8988T (cell line): ENCODE measurements at regions not wholly inside any gene's neighbourhood (a gene's known extent, or its start where the extent isn't known, plus 50 kb on each side); places are given as distances from the start of the nearest gene placed in this dataset.
"Not testable (repeated sequence)": the region's sequence is repeated elsewhere in the genome, so short reads cannot be mapped to it uniquely, and the experiment has no call there.

ENCODE experiments used
- DNase-seq: peaks from one replicate; pipeline ENCODE4 v3.0.0; 2011

DNA sequence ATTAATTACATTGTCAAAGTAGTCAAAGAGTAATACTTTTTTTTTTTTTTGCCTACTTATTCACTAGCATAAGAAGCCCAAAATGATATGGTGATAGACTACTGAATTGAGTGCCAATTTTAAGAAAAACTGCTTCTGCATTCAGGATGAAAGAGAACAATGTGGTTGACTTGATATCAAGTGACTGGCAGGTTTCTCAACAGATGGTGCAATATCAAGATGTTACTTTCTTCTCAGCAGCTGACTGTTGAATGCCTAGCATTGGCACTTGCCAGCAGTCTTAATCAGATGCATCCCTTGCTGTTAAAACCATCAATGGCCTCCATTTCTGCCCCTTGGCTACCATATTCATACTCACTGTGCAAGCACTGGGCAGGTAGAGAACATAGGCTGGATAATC lies 863.2 kb downstream of the GBE1 start:
- no peak for DNase-seq

DNA sequence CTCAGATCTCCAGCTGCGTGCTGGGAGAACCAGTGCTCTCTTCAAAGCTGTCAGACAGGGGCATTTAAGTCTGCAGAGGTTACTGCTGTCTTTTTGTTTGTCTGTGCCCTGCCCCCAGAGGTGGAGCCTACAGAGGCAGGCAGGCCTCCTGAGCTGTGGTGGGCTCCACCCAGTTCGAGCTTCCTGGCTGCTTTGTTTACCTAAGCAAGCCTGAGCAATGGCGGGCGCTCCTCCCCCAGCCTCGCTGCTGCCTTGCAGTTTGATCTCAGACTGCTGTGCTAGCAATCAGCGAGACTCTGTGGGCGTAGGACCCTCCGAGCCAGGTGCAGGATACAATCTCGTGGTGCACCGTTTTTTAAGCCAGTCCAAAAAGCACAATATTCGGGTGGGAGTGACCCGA lies 864.4 kb downstream of the GBE1 start:
- DNase-seq, result not testable (repeated sequence)

DNA sequence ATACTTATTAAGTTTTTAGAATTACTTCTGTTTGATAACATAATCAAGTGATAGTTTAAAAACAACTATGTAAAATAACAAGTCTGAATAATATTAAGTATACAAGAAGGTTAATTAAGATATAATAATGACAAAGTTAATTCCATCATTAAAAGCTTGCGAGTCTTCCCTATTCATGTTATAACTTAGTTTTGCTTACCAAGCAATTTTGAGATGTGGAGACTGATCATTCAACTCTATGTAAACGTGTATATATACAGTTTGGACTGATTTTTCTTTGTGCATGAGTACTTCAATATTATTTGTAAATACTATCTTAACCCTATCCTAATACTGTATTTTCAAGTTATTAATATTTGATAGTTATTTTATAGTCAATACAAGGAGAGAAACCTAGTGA lies 870.9 kb downstream of the GBE1 start:
- DNase-seq, result no peak

DNA sequence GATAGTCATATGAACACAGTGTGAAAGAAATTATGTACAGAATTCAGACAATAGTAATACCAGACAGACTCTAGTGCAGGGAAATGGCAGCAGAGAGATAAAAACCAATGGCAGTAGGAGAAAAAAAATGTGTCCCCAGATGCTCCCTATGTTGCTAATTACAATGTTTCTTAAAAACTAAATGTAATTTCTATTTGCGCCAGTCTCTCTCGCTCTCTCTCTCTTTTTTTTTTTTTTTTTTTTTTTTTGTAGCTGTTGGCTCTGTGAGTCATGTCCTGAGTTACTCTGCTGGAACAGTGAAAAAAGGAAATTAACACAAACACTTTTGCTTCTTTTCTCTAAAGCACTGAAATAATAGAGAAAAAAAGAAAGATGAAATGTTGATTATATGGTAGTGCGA lies 871.9 kb downstream of the GBE1 start:
- DNase-seq, result no peak

DNA sequence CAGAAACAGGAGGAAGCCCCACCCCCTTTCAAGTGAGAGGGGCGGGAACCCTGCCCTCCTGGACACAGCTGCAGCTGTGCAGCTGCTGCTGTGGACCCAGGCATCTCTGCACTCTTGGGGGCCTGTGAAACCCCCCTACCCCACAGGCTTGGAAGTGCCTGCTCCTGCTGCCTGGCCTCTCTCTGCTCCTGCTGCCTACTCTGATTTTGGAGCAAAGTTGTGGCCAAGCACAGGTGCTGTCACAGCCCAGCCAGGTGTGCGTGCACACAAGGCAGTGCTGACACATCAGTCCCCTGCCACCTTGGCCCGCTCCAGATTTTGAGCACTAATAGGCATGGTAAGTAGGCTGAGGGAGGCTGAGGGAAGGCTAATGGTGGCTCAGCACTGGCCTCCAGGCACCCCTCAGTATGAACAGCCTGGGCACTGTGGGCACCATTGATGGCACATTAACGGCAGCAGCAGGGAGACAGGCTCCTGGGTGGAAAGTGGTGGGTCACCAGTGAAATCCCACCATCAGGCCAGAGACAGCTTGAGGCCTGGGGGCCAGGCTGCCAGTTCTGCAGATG lies 890.9 kb downstream of the GBE1 start:
- no peak for DNase-seq

DNA sequence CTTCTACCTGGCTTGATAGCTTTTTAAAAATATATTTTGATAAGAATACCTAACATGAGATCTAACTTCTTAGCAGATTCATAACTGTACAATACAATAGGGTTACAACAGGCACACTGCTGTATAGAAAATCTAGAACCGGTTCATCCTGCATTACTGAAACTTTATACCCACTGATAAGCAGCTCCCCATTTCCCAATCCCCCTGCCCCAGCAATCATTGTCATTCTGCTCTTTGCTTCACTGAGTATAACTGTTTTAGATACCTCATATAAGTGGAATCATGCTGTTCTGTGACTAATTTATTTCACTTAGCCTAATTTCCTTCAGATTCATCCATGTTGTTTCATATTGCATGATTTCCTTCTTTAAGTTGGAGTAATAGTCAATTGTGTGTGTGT lies 906.0 kb downstream of the GBE1 start:
- DNase-seq, result no peak

DNA sequence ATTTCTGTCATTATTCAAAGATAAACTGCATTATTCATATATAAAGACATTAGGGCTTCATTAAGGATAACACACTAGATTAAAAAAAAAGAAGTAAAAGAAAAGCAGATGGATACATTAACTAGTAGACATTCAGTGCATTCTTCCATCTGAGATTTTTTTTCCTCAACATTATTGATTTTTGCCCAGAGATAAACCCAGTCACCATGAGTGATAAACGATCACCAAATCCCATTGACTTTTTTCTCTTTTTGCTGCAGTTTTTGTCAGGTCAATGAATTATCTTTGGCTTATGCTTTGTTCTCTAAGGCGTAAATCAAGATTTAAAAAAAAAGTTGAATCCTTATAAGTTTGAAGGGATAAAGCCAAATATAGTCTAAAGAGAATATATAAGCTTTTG lies 925.0 kb downstream of the GBE1 start:
- DNase-seq, result no peak

DNA sequence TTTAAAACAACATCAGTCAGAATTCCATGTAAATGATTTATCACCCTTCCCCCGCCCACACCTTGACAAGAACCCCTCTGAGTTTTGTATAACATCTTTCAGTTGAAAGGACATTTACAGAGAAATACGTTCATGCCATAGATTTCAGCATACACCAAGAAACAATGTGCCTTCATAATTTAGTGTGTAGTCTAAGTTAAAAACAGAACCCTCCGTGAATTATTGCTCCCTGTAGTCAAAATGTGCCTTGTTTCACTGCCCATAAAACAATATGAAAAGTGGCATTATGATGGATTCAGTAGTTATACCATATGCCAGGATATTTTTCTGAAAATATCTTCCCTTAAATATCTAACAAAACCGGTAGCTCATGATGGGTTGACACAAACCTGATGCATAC lies 953.9 kb downstream of the GBE1 start:
- DNase-seq, result no peak

DNA sequence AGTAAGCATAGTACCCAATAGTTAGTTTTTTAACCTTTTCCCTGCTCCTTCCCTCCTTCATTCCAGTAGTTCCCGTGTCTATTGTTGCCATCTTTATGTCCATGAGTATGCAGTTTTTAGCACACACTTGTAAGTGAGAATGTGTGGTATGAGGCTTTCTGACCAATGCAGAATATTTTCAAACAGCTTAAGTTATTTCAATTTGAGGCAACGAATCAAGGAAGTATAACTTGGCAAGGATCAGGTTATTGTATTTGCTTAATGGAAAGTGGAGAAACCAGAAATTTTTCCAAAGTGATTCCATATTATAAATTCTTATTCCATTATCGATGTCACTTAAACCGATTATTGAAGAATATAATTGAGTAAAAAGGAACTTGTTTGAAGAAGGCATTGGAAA lies 954.8 kb downstream of the GBE1 start:
- DNase-seq, result no peak

DNA sequence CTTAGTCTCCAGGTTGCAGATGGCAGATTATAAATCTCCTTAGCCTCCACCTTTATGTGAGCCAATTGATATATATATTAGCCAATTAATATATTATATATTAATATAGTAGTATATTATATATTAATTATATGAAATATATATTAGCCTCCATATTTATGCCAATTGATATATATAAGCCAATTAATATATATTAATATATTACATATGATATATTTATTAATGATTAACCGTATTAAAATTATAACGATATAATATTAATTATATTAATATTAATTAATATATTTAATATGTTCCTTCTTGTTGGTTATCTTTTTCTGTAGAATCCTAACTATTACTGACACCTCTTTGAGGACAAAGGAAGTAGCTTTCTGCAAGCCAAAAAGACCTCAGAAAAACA lies 972.5 kb downstream of the GBE1 start:
- DNase-seq, result no peak

DNA sequence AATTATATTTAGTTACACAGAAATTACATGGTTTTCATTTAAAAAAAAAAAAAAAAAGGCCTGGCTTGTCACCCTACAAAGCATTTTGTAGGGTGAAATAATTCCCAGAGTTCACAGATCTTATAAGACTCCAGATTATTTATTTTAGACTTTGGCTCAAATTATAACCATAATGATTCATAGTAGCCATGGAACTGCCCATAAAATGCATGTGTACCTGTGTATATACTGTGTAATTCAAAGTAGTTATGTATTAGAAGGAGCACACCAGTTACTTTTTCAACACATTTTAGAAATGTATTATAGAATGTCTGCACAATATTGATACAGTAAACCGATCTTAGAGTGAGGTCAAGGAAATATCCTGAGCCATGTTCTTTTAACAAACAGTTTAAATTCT lies 975.6 kb downstream of the GBE1 start:
- DNase-seq, result no peak

DNA sequence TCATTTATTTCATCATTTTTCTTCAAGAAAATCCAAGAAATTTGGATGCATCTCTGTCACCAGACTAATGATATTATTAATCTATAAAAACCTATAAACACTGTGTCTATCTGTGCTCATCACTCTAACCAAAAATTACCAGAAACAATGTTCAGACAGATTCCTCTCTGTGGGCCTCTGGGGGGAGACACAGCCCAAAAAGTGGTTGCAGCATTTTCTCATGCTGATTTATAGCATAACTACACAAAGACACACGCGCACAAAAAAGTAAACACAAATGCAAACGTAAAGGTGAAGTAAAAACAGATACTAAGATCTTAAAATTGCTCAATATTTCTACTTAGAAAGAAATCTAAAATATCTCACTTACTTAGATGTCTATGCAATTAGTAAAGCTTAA lies 976.0 kb downstream of the GBE1 start:
- no peak for DNase-seq

DNA sequence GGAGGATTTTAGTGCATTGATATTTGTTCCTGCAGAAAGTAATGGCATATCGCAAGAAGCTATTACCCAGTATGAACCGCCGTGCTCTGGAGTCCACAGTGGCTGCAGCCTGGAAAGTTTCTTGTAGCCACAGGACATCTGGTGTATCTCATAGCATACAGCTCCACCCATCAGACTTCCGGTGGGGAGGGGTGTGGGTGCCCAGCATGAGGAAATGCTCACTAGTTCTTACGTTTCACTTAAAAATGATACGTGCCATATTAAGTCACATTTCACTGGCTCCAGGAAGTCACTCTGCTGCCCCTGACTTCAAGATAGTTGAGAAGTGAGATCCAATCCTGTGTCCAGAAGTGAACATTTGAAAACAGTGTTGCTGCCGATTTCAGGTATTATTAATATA lies 990.4 kb downstream of the GBE1 start:
- DNase-seq, result no peak

DNA sequence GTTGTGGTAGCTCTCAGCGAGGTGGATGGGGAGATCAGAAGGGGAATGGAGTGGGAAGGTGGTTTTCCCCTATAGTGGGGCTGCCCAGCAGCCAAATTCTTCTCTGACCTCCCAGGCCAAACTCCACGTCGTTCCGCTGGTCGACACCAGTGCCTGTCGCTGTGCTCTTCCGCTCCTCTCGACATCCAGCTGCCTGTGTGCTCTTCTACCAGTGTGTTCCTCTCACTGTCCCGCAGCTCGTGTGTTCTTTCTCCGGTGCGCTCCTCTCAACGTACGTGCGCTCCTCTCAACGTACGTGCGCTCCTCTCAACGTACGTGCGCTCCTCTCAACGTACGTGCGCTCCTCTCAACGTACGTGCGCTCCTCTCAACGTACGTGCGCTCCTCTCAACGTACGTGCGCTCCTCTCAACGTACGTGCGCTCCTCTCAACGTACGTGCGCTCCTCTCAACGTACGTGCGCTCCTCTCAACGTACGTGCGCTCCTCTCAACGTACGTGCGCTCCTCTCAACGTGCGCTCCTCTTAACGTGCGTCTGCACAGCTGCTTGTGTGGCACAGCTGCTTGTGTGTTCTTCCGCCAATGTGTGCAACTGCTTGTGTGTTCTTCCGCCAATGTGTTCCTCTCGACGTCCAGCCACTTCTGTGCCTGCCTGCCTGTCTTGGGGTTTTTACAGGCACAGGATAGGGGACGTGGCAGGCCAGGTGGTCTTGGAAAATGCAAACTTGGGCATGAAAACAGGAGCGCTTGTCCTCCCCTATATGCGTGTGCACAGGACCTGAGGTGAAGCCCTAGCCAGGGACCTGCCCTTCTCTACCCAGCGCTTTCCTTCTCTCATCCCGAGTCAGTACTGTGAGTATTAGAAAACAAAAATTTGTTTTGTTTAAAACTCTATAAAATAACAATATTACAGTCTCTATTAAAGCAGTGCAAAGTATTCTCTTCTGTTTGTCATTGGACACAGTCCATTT lies 991.1 kb downstream of the GBE1 start:
- no peak for DNase-seq

DNA sequence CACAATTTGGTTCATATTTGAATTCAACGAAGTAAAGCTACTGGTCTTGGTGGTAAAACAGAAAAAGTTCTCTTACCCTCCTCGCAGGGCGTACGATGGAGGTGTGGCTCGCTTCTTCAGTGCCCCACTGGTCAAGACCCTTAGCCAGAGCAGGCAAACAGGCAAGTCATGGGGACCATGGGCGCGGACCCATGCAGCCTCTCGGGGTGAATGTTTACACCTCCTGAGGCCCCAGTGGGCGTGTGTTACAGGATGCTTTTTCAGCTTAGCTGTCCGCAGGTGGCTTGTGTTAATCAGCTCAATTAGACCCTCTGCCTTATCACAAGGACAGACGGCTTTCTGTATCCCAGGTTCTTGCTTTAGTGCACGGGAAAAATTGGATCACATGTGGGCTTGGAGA lies 991.8 kb downstream of the GBE1 start:
- no peak for DNase-seq

DNA sequence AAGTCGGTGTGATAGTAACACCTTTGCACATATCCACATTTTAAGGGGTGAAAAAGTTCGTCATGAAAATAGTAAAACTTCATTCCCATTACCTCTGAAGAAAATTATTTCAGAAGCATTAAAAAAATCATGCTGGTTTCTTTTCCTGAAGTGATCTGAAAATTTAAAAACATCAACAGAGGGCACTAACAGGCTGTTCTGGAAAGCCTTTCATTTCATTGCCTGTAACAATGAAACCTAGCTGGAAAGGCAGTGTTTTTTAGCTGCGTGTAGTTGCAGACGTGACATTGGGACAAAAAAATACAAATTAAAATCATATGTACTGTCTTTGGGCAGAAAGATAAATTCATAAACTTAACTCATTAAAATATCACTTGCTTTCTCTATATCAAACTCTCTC lies 993.8 kb downstream of the GBE1 start:
- DNase-seq, result no peak

DNA sequence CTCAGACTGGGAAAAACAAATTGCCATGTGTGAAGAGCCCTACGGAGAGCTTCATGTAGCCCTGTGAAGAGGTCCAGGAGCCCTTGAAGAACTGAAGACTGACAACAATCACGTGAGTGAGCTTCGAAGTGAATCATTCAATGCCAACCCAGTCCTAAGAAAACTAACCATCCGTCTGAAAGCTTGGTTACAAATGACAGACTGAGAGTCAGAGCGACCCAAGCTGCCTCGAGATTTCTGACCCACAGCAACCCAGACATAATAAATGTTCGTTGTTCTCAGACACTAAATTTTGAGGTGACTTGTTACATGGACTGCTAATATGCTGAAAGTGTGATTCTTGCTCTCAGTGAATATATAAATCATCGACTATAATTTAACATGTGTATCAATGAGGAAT lies 987.2 kb upstream of the ROBO1 start:
- no peak for DNase-seq

DNA sequence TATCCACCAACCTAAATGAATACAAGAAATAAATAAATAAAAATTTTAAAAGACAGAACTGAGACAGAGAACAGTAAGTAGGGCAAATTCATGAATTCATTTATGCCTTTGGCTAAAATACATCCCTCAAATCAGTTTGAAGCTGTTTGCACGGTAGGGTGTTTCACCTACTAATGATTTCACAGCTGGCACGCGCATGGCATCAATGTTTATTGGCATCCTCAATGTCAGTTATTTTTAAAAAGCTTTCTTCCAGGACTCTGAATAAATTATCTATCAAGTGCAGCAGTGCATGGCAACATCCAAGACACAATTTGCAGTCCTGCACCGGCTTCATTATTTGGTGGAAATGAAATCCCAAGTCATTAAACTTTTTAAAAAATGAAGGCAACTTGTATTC lies 985.2 kb upstream of the ROBO1 start:
- no peak for DNase-seq

DNA sequence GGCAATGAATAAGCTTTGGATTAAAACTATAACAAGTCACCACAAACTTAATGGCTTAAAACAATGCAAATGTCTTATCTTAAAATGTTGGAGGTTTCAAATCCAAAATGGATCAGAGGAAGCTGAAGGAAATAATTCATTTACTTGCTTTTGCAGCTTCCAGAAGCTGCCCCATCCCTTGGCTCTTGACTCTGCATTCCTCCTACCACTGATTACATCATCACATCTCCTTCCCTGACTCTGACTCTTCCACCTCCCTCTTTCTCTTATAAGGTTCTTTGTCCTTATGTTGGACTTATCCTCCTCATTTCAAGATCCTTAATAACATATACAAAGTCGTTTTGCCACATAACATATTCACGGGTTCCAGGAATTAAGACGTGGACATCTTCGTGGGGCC lies 982.8 kb upstream of the ROBO1 start:
- no peak for DNase-seq

DNA sequence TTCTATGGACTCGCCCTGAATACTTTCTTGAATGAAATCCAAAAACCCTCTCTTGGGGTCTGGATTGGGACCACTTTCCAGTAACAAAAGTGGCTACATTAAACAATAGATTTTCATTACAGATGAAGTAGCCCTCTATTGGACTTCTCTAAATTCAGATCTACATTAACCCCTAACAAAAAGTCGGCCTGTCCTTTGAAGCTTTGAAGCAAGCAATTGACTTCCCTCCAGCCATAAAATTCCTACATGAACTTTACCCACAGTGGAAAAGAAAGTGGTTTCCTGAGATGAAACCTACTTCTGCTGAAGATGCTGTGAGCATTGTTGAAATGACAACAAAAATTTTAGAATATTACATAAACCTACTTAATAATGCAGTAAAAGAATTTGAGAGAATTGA lies 967.1 kb upstream of the ROBO1 start:
- no peak for DNase-seq

DNA sequence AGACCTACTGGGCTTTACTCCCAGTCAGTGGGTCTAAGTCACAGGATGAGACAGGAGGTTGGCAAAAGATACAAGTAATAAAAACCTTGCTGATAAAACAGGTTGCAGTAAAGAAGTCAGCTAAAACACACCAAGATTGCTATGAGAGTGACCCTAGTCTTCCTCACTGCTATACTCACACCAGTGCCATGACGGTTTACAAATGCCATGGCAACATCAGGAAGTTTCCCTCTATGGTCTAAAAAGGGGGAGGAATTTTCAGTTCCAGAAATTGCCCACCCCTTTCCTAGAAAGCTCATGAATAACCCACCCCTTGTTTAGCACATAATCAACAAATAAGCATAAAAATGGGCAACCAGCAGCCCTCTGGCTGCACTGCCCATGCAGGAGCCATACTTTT lies 966.7 kb upstream of the ROBO1 start:
- DNase-seq, result no peak

DNA sequence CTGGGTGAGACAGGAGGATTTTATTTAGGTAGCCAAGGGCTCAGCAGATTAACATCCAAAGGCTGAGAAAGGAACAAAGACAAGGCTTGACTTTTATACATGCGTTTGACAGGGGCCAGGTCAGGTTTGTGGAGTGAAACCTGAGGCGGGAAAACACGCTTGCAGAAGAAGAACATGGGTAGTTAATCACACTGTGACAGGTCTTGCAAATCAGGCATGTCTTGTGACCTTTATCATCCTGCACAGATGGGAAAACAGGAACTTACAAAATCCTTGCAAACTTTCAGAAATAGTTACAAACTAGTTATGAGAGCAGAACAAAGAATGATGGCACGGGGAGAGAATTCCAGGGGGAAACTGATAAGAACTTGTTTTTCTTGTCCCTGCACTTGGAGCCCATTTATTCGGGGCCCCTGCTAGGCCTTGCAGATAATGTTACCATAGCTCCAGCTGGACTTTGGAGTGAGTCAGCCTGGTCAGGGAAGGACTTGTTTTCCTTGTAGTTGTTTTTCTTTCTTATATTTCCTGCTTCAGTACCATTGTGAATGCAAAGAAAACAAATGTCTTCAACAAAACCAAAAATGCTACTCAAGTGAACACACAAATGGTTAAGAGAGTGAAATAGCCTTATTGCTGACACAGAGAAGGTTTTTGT lies 965.9 kb upstream of the ROBO1 start:
- DNase-seq, result no peak

DNA sequence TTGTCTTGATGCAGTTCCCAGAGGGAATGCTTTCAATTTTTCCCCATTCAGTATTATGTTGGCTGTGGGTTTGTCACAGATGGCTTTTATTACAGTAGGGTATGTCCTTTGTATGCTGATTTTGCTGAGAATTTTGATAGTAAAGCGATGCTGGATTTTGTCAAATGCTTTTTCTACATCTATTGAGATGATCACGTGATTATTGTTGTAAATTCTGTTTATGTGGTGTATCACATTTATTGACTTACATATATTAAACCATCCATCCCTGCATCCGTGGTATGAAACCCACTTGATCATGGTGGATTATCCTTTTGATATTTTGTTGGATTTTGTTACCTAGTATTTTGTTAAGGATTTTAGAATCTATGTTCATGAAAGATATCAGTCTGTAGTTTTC lies 959.8 kb upstream of the ROBO1 start:
- DNase-seq, result not testable (repeated sequence)

DNA sequence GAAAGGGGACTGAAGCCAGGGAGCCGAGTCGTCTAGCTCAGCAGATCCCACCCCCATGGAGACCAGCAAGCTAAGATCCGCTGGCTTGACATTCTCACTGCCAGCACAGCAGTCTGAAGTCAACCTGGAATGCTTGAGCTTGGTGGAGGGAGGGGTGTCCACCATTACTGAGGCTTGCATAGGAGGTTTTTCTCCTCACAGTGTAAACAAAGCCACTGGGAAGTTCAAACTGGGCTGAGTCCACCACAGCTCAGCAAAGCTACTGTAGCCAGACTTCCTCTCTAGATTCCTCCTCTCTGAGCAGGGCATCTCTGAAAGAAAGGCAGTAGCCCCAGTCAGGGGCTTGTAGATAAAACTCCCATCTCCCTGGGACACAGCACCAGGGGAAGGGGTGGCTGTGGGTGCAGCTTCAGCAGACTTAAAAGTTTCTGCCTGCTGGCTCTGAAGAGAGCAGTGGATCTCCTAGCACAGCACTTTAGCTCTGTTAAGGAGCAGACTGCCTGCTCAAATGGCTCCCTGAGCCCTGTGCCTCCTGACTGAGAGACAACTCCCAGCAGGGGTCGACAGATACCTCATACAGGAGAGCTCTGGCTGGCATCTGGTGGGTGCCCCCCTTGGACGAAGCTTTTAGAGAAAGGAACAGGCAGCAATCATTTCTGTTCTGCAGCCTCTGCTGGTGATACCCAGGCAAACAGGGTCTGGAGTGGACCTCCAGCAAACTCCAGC lies 942.0 kb upstream of the ROBO1 start:
- DNase-seq, result not testable (repeated sequence)
